A549 (cell line): ENCODE measurements at regions not wholly inside any gene's neighbourhood (a gene's known extent, or its start where the extent isn't known, plus 50 kb on each side); places are given as distances from the start of the nearest gene placed in this dataset.
A peak's percentile ranks its signal among the peaks of the same experiment; 100 is the strongest.

Experiments used
- ATAC-seq, 2 experiments: fragments of 200-7000 bp in 1 of 2; fragments of >200 bp in 1 of 2; cut with Nextera tagmentation in 1 of 2; cut with Tn5 transposase in 1 of 2; 3 replicates each; pipeline versions ENCODE4 v1.8.0 to v1.9.1; 2018 to 2020; ENCODE audit warnings: mild to moderate bottlenecking in 1 of 2, moderate library complexity in 1 of 2
- CTCF ChIA-PET: fragments of 300-600 bp; sonication (Branson Sonifier 250); formaldehyde crosslinking; extraction: SDS; loops from one replicate; lab custom pipeline; 2021; ENCODE audit warnings: antibody characterized with exemption, inconsistent platforms; lab: Yijun Ruan, JAX
- POLR2A ChIA-PET: fragments of 350-600 bp; formaldehyde crosslinking; extraction: SDS; loops from one replicate; lab custom pipeline; 2021; ENCODE audit warnings: antibody characterized with exemption, inconsistent platforms; lab: Yijun Ruan, JAX
- DNase-seq, 2 experiments: peaks; one replicate each; pipeline versions ENCODE4 v3.0.0 to v3.0.0-alpha.2; 2011 to 2016; ENCODE audit warnings: low read depth in 1 of 2, low spot score in 1 of 2
- FAIRE-seq: peaks from 2 replicates; lab custom pipeline; 2011; peaks lifted over from hg19 to GRCh38; lab: Jason Lieb, UNC
- H3K27ac ChIP-seq, 2 experiments: fragments of >200 bp; sonication (Bioruptor Twin); formaldehyde crosslinking; 3 replicates each; pipeline ENCODE4 v1.5.1; 2016 to 2017
- H3K4me1 ChIP-seq: fragments of >200 bp; sonication (Bioruptor Twin); formaldehyde crosslinking; 3 replicates; pipeline ENCODE4 v1.6.1; 2016
- H3K4me2 ChIP-seq: fragments of >200 bp; sonication (Bioruptor Twin); formaldehyde crosslinking; 3 replicates; pipeline ENCODE4 v1.6.1; 2016
- H3K4me3 ChIP-seq: fragments of >200 bp; sonication (Bioruptor Twin); formaldehyde crosslinking; 3 replicates; pipeline ENCODE4 v1.5.1; 2016
- H3K9me3 ChIP-seq: fragments of >200 bp; sonication (Bioruptor Twin); formaldehyde crosslinking; 3 replicates; pipeline ENCODE4 v1.6.1; 2016
- CBX2 ChIP-seq: fragments of 200-600 bp; sonication (generic); IDR thresholded peaks from 2 replicates; pipeline ENCODE4 v1.6.1; 2016; ENCODE audit warnings: low read depth, mild to moderate bottlenecking, borderline replicate concordance
- CBX8 ChIP-seq: fragments of 200-600 bp; sonication (generic); IDR thresholded peaks from 2 replicates; pipeline ENCODE4 v1.6.1; 2016
- CHD4 ChIP-seq: fragments of 200-600 bp; sonication (generic); IDR thresholded peaks from 2 replicates; pipeline ENCODE4 v1.6.1; 2016; ENCODE audit warnings: antibody characterized with exemption, mild to moderate bottlenecking, borderline replicate concordance
- FOSB ChIP-seq: fragments of 250-450 bp; sonication (Bioruptor Pico); IDR thresholded peaks from 2 replicates; pipeline ENCODE4 v1.5.0; 2020; ENCODE audit warnings: mild to moderate bottlenecking, moderate library complexity
- HOXA7 ChIP-seq: fragments of 250-450 bp; sonication (Bioruptor Pico); IDR thresholded peaks from 2 replicates; pipeline ENCODE4 v1.5.0; 2020; ENCODE audit warnings: mild to moderate bottlenecking, moderate library complexity
- HOXB13 ChIP-seq: fragments of 250-450 bp; sonication (Bioruptor Pico); IDR thresholded peaks from 2 replicates; pipeline ENCODE4 v1.5.0; 2020; ENCODE audit warnings: low read depth, mild to moderate bottlenecking, moderate library complexity
- KDM1A ChIP-seq: fragments of 200-600 bp; sonication (generic); IDR thresholded peaks from 2 replicates; pipeline ENCODE4 v1.6.1; 2016; ENCODE audit warnings: low read depth, mild to moderate bottlenecking
- MAFK ChIP-seq: fragments of 450-650 bp; IDR thresholded peaks from 2 replicates; pipeline ENCODE4 v1.6.1; 2014; ENCODE audit not compliant: partially characterized antibody
- MYC ChIP-seq: IDR thresholded peaks from 2 replicates; pipeline ENCODE4 v1.6.1; 2012; ENCODE audit warnings: mild to moderate bottlenecking, inconsistent platforms, low read length, improper control_type of control experiment, borderline replicate concordance
- NFE2L2 ChIP-seq: fragments of 150-350 bp; conservative IDR thresholded peaks from 2 replicates; pipeline ENCODE4 v1.6.1; 2014; ENCODE audit warnings: low read length
- NPAS2 ChIP-seq: fragments of 250-450 bp; sonication (Bioruptor Pico); IDR thresholded peaks from 2 replicates; pipeline ENCODE4 v1.8.0; 2022; ENCODE audit warnings: mild to moderate bottlenecking, moderate library complexity, borderline replicate concordance
- POLR2AphosphoS2 ChIP-seq: conservative IDR thresholded peaks from 2 replicates; pipeline ENCODE4 v1.6.1; 2012; ENCODE audit warnings: low read length, improper control_type of control experiment, inconsistent platforms
- RCOR1 ChIP-seq: fragments of 150-350 bp; IDR thresholded peaks from 2 replicates; pipeline ENCODE4 v1.6.1; 2014; ENCODE audit warnings: antibody characterized with exemption, low read length, low read depth
- SMC3 ChIP-seq: fragments of >200 bp; sonication (Bioruptor Twin); formaldehyde crosslinking; IDR thresholded peaks from 3 replicates; pipeline ENCODE4 v1.6.1; 2018; ENCODE audit warnings: inconsistent platforms
- TFCP2L1 ChIP-seq: fragments of 250-450 bp; sonication (Bioruptor Pico); IDR thresholded peaks from 2 replicates; pipeline ENCODE4 v1.5.0; 2021; ENCODE audit warnings: mild to moderate bottlenecking
- ZFP36 ChIP-seq: fragments of 450-650 bp; IDR thresholded peaks from 2 replicates; pipeline ENCODE4 v1.6.1; 2014; ENCODE audit warnings: borderline replicate concordance; ENCODE audit not compliant: partially characterized antibody
- ZNF302 ChIP-seq: fragments of 250-450 bp; sonication (Bioruptor Pico); IDR thresholded peaks from 2 replicates; pipeline ENCODE4 v1.9.0; 2021; ENCODE audit warnings: inconsistent platforms, mild to moderate bottlenecking, moderate library complexity
- WGBS: methylation state at CpG from one replicate; pipeline ENCODE4 v1.1.6; 2017; ENCODE audit errors: missing lambda C conversion rate; 5-methylcytosine and 5-hydroxymethylcytosine counted together
- TF ChIP-seq, protein P1 (sequence below): fragments of >200 bp; sonication (Bioruptor Twin); formaldehyde crosslinking; IDR thresholded peaks from 2 replicates; pipeline ENCODE4 v1.6.1; 2016
- TF ChIP-seq, protein P2 (sequence below): IDR thresholded peaks from 2 replicates; pipeline ENCODE4 v1.6.1; 2012

DNA sequence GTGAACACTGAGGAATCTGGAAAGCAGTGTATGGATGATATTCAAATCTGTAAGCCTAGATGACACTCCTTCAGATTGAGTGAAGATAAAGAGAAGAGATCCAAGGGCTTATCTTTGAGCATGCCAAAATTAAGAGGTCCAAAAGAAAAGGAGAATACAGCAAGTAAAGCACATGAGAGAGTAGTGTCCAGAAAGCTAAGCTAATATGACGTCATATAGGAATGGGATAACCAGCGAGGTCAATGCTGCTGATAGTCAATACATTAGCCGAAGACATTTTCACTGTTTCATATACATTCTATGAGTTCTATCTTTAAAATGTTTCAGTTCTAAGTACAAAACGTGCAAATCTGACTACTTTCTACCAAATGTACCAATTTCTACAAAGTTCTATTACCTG is 975.8 kb downstream of the TLE4 start (continued):
- TF ChIP-seq RCOR1: no peak

DNA sequence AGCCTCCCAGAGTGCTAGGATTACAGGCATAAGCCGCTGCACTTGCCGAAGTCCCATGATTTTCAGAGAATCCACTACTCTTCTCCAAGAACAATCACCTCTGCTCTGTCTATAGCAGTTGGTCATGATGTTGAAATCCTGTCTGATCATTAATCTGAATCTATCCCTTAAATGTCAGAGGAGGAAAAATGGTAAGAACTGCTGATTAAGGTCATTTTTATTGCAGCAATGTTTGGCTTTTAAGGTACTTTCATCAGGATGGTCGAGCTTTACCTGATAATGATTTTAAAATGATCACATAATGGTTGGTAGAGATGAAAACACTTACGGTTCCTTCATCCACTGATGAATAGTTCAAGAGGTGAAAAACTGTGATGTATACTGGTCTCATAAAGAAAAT is 968.6 kb downstream of the TLE4 start:
- ATAC-seq: no peak
- H3K4me1 ChIP-seq: no peaks in the 10 kb centered on the region
- no peak overlapping the region for H3K4me2 ChIP-seq
- TF ChIP-seq ZNF302 (CRISPR knock-in tag): no peak
- peak; percentile 72 for TF ChIP-seq MAFK
- TF ChIP-seq, all 56 proteins: peak for 1
- WGBS: 36% methylated on average over 4 of the region's 4 CpGs
- Histone ChIP-seq H3K4me3 (no peak overlapping the region), H3K27ac (no peak overlapping the region), H3K9me3 (no peaks in the 10 kb centered on the region)
- CTCF ChIA-PET: no interaction called here
- POLR2A ChIA-PET: no interaction called here
- no peak for FAIRE-seq
- DNase-seq: no peak

DNA sequence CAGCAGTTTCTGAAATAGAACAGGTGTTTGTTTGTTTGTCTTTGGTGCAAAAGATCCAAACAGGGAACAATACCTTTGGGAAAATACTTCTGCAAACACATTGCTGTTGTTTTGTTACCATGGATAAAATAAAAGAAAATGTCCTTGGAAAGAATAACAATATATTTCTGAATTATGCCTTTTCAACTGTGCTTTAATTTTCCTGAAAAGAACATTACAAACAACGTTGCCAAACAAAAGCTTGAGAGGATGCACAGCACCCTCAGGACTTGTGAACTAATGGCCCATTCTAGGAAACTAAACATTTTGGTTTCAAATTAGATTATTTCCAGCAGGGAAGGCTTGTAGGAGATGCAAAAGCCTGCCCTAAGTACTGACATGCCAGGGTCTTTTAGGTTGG is 967.2 kb downstream of the TLE4 start:
- Histone ChIP-seq H3K9me3 (no peaks in the 10 kb centered on the region), H3K4me1 (no peaks in the 10 kb centered on the region), H3K27ac (no peak overlapping the region), H3K4me3 (no peak overlapping the region), H3K4me2 (no peak overlapping the region)
- DNase-seq (no peak), ATAC-seq (no peak), FAIRE-seq (no peak)
- POLR2A ChIA-PET: no interaction called here
- 2% methylated on average over 1 of the region's 1 CpG for WGBS
- no peak for TF ChIP-seq SMC3
- CTCF ChIA-PET: no interaction called here

DNA sequence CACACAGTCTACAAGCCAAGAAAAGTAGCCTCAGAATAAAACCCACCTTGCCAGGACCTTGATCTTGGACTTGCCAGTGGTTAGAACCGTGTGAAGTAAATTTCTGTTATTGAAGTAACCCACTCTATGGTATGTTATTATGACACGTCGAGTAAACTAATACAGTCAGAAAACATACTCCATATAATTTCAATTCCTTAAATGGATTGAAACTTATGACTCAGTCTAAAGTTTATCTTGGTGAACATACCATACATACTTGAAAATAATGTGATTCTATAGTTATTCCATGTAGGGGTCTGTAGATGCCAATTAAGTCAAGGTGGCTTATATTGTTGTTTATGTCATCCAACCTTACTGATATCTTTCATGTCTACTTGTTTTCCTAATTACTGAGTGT is 950.7 kb downstream of the TLE4 start:
- WGBS: 54% methylated on average over 3 of the region's 3 CpGs
- no peak for TF ChIP-seq MYC
- TF ChIP-seq CBX2: no peak
- no peak for TF ChIP-seq NFE2L2
- no peak for TF ChIP-seq HOXA7 (CRISPR knock-in tag)
- no peak for TF ChIP-seq KDM1A
- TF ChIP-seq, protein P1, sequence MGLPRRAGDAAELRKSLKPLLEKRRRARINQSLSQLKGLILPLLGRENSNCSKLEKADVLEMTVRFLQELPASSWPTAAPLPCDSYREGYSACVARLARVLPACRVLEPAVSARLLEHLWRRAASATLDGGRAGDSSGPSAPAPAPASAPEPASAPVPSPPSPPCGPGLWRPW: no peak
- no peak for TF ChIP-seq CHD4
- TF ChIP-seq TFCP2L1 (CRISPR knock-in tag): no peak
- no peaks in the 10 kb centered on the region for H3K9me3 ChIP-seq
- FAIRE-seq (no peak), DNase-seq (no peak), ATAC-seq (no peak)
- H3K4me2 ChIP-seq: no peak overlapping the region
- H3K4me1 ChIP-seq: no peaks in the 10 kb centered on the region
- H3K27ac ChIP-seq: no peak overlapping the region
- POLR2A ChIA-PET: no interaction called here
- CTCF ChIA-PET: no interaction called here
- H3K4me3 ChIP-seq: no peak overlapping the region

DNA sequence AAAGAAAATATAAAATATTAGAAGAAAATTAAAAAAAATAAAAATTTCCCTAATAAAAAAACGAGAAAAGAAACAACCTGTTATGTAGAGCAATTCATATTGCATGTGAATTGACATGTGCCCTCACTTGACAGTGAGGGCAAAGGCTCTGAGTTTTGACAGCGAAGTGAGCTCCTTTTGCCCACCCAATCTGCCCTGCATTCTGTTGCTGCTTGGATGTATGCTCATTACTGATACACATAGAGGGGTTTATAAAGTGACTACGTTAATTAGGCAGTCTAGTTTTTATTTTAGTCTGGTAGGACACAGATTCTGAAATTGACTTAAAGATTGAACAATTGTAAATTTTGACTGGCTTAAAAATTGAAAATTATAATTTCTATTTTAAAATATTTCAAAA is 949.4 kb downstream of the TLE4 start:
- TF ChIP-seq HOXB13 (CRISPR knock-in tag) (no peak), SMC3 (no peak), POLR2AphosphoS2 (no peak)
- H3K4me2 ChIP-seq: no peak overlapping the region
- DNase-seq: no peak
- FAIRE-seq: no peak
- ChIA-PET POLR2A (no interaction called here), CTCF (no interaction called here)
- H3K4me1 ChIP-seq: no peaks in the 10 kb centered on the region
- no peak overlapping the region for H3K27ac ChIP-seq
- no peaks in the 10 kb centered on the region for H3K9me3 ChIP-seq
- no peak overlapping the region for H3K4me3 ChIP-seq
- ATAC-seq: no peak
- 3% methylated on average over 3 of the region's 3 CpGs for WGBS

DNA sequence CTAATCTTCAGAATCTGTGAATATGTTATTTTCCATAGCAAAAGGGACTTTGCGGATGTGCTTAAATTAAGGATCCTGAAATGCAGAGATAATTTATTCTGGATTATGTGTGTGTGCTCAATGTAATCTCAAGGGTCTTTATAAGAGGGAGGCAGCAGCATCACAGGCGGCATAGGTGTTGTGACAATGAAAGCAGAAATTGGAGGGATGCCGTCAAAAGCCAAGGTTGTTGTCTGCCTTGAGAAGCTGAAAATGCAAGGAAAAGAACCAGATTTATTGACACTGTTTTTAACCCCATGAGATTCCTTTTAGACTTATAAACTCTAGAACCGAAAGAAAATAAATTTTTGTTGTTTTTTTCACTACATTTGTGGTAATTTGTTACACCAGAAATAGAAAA is 948.5 kb downstream of the TLE4 start:
- Histone ChIP-seq H3K4me1 (no peaks in the 10 kb centered on the region), H3K4me2 (no peak overlapping the region), H3K27ac (no peak overlapping the region), H3K9me3 (no peaks in the 10 kb centered on the region), H3K4me3 (no peak overlapping the region)
- WGBS: 68% methylated on average over 4 of the region's 4 CpGs
- no peak for FAIRE-seq
- ATAC-seq: no peak
- CTCF ChIA-PET: no interaction called here
- no peak for TF ChIP-seq CBX8
- TF ChIP-seq ZFP36: no peak
- TF ChIP-seq, protein P2, sequence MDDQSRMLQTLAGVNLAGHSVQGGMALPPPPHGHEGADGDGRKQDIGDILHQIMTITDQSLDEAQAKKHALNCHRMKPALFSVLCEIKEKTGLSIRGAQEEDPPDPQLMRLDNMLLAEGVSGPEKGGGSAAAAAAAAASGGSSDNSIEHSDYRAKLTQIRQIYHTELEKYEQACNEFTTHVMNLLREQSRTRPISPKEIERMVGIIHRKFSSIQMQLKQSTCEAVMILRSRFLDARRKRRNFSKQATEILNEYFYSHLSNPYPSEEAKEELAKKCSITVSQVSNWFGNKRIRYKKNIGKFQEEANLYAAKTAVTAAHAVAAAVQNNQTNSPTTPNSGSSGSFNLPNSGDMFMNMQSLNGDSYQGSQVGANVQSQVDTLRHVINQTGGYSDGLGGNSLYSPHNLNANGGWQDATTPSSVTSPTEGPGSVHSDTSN: no peak
- TF ChIP-seq NFE2L2: no peak
- TF ChIP-seq FOSB (CRISPR knock-in tag): no peak
- TF ChIP-seq NPAS2 (CRISPR knock-in tag): no peak
- DNase-seq: no peak
- POLR2A ChIA-PET: no interaction called here
